Right ventricle myocardium inferior (tissue), 1 donor: ENCODE measurements at regions not wholly inside any gene's neighbourhood (a gene's known extent, or its start where the extent isn't known, plus 50 kb on each side); places are given as distances from the start of the nearest gene placed in this dataset.

Source experiments
- ATAC-seq: fragments of 200-7000 bp; cut with Tn5 transposase; one replicate; pipeline ENCODE4 v1.9.1; 2020; ENCODE audit warnings: mild to moderate bottlenecking, moderate library complexity
- DNase-seq: peaks from one replicate; pipeline ENCODE4 v3.0.0; 2021; ENCODE audit errors: missing footprints
- intact Hi-C: fragments of 100-400 bp; cut with DNase I; formaldehyde crosslinking; loops from one replicate; pipeline ENCODE4 v1.11.0; 2022
- donor health status: DM: no; HTN: yes; CAD: no; lungs with severe emphysema.

GRCh38 chr6:92507552-92507951 lies 911.8 kb downstream of the EPHA7 start:
- intact Hi-C loops = no loop called here
- DNase-seq (no peak), ATAC-seq (no peak)

GRCh38 chr6:92504509-92504908 lies 914.9 kb downstream of the EPHA7 start:
- ATAC-seq = no peak
- intact Hi-C loops = no loop called here
- DNase-seq = no peak

DNA sequence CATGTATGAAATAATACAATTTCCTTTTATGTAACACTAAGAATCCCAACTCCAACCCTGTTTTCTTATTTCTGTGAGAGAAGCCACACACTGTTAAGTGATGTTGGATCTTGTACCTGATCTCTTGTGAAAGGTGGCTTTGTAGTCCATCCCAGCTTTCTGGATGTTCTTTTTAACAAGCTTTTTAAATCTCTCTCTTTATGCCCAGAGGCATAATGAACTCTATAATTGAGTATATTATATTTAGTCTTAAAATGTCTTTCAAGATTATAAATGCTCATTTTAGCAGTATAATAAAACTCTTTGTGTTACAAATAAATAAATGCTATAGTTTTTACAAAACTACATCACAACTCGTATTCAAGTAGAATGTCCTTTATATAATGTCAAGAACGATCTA lies 922.1 kb downstream of the EPHA7 start:
- ATAC-seq = no peak
- no peak for DNase-seq
- intact Hi-C loops = no loop called here

GRCh38 chr6:92496527-92496926 lies 922.8 kb downstream of the EPHA7 start:
- intact Hi-C loops = no loop called here
- ATAC-seq = no peak

GRCh38 chr6:92495242-92495641 lies 924.1 kb downstream of the EPHA7 start:
- no peak for ATAC-seq
- DNase-seq = no peak
- intact Hi-C loops = no loop called here

More at GRCh38 chr6:92496527-92496926, 922.8 kb downstream of the EPHA7 start:
- no peak for DNase-seq

GRCh38 chr6:92485487-92485886 lies 933.9 kb downstream of the EPHA7 start:
- intact Hi-C loops = no loop called here
- ATAC-seq (no peak), DNase-seq (no peak)

DNA sequence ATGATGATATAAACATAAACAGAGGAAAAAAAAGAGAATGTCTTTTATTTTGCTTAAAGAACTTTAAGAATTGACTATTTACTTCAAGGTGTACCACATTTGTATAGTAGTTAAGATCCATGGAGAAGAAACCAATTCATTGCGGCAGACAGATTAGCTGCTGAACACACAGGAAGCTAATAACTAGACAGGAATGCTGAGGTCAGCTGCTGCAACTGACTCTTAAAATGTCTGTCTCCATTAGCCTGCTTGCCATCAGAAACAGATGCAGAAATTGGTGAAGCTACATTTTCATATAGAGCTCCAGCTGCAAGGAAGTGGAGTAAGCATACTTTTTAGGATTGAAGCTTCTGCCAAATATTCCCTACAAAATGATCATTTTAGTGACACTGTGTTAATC lies 939.5 kb downstream of the EPHA7 start:
- intact Hi-C loops = no loop called here
- ATAC-seq = no peak
- DNase-seq = no peak

DNA sequence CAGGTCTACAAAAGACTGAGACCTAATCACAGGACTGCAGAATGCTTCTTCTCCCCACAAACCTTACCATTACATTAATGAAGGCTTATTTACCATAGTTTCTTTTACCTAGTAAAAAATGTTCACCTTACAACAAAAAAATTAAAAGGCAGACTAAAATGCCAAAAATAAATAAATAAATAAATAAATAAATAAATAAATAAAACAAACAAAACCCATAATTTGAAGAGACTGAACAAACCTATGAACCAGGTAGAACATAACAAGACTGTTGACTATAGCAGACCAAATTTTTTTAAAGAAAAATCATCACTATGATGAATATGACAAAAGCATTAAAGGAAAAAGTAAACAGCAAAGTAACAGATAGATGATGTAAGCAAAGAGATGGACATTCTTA lies 946.3 kb downstream of the EPHA7 start:
- intact Hi-C loops = no loop called here
- ATAC-seq = no peak

DNA sequence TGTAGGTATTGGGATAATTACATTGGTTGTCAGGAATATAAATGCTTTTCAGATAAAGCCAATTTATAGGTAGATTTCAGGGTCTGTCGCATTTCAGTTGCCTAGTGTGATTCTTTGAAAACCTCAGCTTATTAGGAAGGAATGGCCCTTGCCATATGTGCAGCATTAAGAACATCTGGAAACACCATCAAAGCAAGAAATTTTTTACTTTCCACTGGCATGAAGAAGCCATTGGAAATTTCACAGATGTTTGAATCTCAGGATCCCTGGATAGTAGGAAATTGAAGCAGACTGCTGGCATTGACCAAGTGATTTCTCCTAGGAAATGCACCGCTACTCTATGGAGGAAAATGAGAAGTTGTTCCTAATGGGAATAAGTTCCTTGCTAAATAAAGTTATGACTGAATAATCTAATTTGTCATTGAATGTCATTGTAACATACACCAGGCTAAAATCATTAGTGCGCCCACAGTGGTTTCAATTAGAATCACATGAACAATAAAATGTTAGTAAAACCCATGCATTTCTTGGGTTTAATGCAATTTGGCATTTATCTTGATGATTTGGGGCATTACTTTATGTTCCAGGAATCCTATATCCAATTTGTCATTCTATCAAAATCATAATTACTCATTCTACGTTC lies 950.1 kb downstream of the EPHA7 start:
- DNase-seq (no peak), ATAC-seq (no peak)
- intact Hi-C loops = no loop called here

More for the DNA sequence above, 946.3 kb downstream of the EPHA7 start:
- DNase-seq = no peak

DNA sequence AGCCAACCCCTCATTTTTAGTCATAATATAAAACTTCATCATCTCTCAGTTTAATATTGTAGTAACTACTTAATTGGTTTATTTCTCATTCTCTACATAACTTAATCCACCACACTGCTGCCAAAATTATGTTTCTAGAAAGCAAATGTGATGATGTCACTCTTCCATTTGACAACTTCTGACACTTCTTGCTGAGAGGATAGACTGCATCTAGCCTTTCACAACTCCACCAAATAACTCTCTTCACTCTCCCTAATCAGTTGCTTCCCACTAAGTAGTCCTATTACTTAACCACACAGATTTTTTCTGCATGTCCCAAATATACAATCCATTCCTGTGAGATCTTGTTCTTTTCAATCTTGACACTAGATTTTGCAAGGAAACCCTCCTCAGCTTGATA lies 951.3 kb downstream of the EPHA7 start:
- no peak for ATAC-seq
- intact Hi-C loops = no loop called here

GRCh38 chr6:92460133-92460532 lies 959.2 kb downstream of the EPHA7 start:
- no peak for DNase-seq
- no peak for ATAC-seq
- intact Hi-C loops = no loop called here

More for the DNA sequence above, 951.3 kb downstream of the EPHA7 start:
- DNase-seq = no peak

- DNase-seq (no peak), ATAC-seq (no peak)
- intact Hi-C loops = no loop called here
Observed at GRCh38 chr6:92459606-92460005, 959.8 kb downstream of the EPHA7 start.

DNA sequence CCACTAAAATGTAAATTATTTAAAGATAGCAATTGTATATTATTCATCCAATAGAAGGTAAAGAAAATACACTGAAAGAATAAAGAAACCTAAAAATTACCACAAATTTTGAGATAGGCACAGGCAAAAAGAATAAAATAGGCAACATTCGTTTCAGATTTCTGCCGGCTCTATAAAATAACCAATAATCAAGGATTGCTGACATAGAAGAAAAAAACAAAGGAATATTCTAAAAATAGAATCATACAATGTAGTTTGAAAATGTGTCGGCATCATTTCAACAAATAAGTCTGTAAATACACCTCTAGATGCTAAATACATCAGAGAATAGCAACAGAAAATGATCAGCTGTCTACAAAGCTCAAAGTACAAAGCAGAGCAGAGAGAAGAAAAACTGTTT lies 973.3 kb downstream of the EPHA7 start:
- no peak for ATAC-seq
- no peak for DNase-seq
- intact Hi-C loops = no loop called here

DNA sequence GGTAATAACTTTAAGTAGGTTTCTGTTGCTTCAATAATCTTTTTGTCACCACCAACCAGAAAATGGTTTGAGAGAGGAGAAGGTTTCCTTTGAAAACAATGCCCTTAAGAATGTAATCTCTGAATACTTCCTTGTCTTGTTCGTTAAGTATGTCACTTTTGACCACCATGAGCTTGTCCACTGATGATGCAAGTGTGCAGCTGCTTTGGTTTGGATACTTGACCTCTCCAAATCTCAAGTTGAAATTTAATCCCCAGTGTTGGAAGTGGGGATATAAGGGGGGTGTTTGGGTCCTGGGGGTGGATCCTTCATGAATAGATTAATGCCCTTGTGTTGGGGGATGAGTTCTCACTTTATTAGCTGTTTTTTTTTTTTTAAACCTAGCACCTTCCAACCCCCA lies 985.4 kb downstream of the EPHA7 start:
- DNase-seq (no peak), ATAC-seq (no peak)
- intact Hi-C loops = no loop called here

- ATAC-seq (no peak), DNase-seq (no peak)
- intact Hi-C loops = no loop called here
Observed at GRCh38 chr6:92431502-92431901, 987.9 kb downstream of the EPHA7 start.

- intact Hi-C loops = no loop called here
- DNase-seq (no peak), ATAC-seq (no peak)
Observed at GRCh38 chr6:92428448-92428847, 990.9 kb downstream of the EPHA7 start.

GRCh38 chr6:92427453-92427852 lies 991.9 kb downstream of the EPHA7 start:
- intact Hi-C loops = no loop called here
- ATAC-seq (no peak), DNase-seq (no peak)

GRCh38 chr6:92415656-92416055 lies 1003.7 kb downstream of the EPHA7 start:
- intact Hi-C loops = no loop called here
- DNase-seq (no peak), ATAC-seq (no peak)

DNA sequence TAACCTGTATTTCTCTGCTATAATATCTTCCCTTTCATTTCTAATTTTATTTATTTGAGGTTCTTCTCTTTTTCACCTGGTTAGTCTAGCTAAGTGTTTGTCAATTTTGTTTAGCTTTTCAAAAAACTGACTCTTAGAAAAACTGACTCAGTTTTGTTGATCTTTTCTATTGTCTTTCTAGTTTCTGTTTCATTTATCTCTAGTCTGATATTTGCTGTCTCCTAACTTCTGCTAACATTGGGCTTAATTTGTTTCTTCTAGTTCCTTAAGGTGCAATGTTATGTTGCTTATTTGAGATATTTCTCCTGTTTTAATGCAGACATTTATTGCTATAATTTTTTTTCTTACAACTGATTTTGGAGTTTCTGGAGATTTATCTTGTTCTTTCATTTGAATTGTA lies 1011.0 kb downstream of the EPHA7 start:
- ATAC-seq (no peak), DNase-seq (no peak)
- intact Hi-C loops = no loop called here

- intact Hi-C loops = no loop called here
- DNase-seq = no peak
- no peak for ATAC-seq
Observed at GRCh38 chr6:92404281-92404680, 1015.1 kb downstream of the EPHA7 start.

- intact Hi-C loops = no loop called here
- no peak for ATAC-seq
- no peak for DNase-seq
Observed at GRCh38 chr6:92399911-92400310, 1019.4 kb downstream of the EPHA7 start.
